Thymus (tissue), 11 donors: ENCODE measurements at regions not wholly inside any gene's neighbourhood (a gene's known extent, or its start where the extent isn't known, plus 50 kb on each side); places are given as distances from the start of the nearest gene placed in this dataset.

ENCODE experiments used
- DNase-seq, 9 donors: peaks; one replicate each; pipeline ENCODE4 v3.0.0-alpha.2; 2013; ENCODE audit warnings: low spot score in 9 of 9, low read depth in 6 of 9, missing footprints in 1 of 9
- H3K27ac ChIP-seq, 2 donors: one replicate each; pipeline ENCODE4 v1.5.1; 2013; ENCODE audit warnings: control low read depth in 1 of 2, low read depth in 1 of 2, low read length in 1 of 2, mild to moderate bottlenecking in 1 of 2, moderate library complexity in 1 of 2
- H3K27me3 ChIP-seq, 2 donors: one replicate each; pipeline ENCODE4 v1.5.1; 2013; ENCODE audit warnings: low read length in 1 of 2; ENCODE audit not compliant: control insufficient read depth in 2 of 2, insufficient read depth in 1 of 2
- H3K36me3 ChIP-seq, 2 donors: one replicate each; pipeline ENCODE4 v1.5.1; 2013; ENCODE audit warnings: low read length in 1 of 2, mild to moderate bottlenecking in 1 of 2, moderate library complexity in 1 of 2; ENCODE audit not compliant: control insufficient read depth in 2 of 2, insufficient read depth in 2 of 2
- H3K4me1 ChIP-seq, 2 donors: one replicate each; pipeline ENCODE4 v1.5.1; 2013; ENCODE audit warnings: low read length in 2 of 2; ENCODE audit not compliant: control insufficient read depth in 2 of 2, insufficient read depth in 2 of 2
- H3K4me3 ChIP-seq, 2 donors: one replicate each; pipeline ENCODE4 v1.5.1; 2013; ENCODE audit warnings: low read length in 2 of 2, control low read depth in 1 of 2, mild to moderate bottlenecking in 1 of 2
- H3K9me3 ChIP-seq, 2 donors: one replicate each; pipeline ENCODE4 v1.5.1; 2013; ENCODE audit warnings: low read length in 1 of 2, mild to moderate bottlenecking in 1 of 2; ENCODE audit not compliant: control insufficient read depth in 2 of 2, insufficient read depth in 1 of 2
- WGBS: extraction: QIAGEN DNeasy Blood & Tissue Kit; methylation state at CpG from one replicate; pipeline ENCODE4 v1.1.7; 2013; 5-methylcytosine and 5-hydroxymethylcytosine counted together
- donor health status: healthy.

- no peaks in the 10 kb centered on the region for H3K27me3 ChIP-seq
- no peak for DNase-seq
- no peaks in the 10 kb centered on the region for H3K9me3 ChIP-seq
- H3K4me1 ChIP-seq, result no peaks in the 10 kb centered on the region
- H3K27ac ChIP-seq, result no peak overlapping the region
- H3K4me3 ChIP-seq, result no peak overlapping the region
- no peaks in the 10 kb centered on the region for H3K36me3 ChIP-seq
- 95% methylated on average over 2 of the region's 2 CpGs for whole genome bisulfite sequencing
Observed at GRCh38 chr5:63164339-63164738, 585.7 kb downstream of the LRRC70 start.

GRCh38 chr5:63155310-63155631 lies 576.7 kb downstream of the LRRC70 start:
- Histone ChIP-seq H3K27me3 (no peaks in the 10 kb centered on the region), H3K9me3 (no peaks in the 10 kb centered on the region), H3K27ac (no peak overlapping the region), H3K4me3 (no peak overlapping the region), H3K4me1 (no peaks in the 10 kb centered on the region), H3K36me3 (no peaks in the 10 kb centered on the region)
- DNase-seq, result no peak
- 63% methylated on average over 2 of the region's 2 CpGs for WGBS

- H3K9me3 ChIP-seq, result no peaks in the 10 kb centered on the region
- H3K4me3 ChIP-seq, result no peak overlapping the region
- H3K27me3 ChIP-seq, result no peaks in the 10 kb centered on the region
- H3K27ac ChIP-seq, result no peak overlapping the region
- 84% methylated on average over 10 of the region's 10 CpGs for WGBS
- H3K4me1 ChIP-seq, result no peaks in the 10 kb centered on the region
- no peak for DNase-seq
- no peaks in the 10 kb centered on the region for H3K36me3 ChIP-seq
Observed at GRCh38 chr5:63154476-63155309, 576.1 kb downstream of the LRRC70 start.

GRCh38 chr5:63152871-63153270 lies 574.3 kb downstream of the LRRC70 start:
- no peaks in the 10 kb centered on the region for H3K27me3 ChIP-seq
- DNase-seq, result no peak
- H3K36me3 ChIP-seq, result no peaks in the 10 kb centered on the region
- no peak overlapping the region for H3K4me3 ChIP-seq
- no peaks in the 10 kb centered on the region for H3K4me1 ChIP-seq
- no peaks in the 10 kb centered on the region for H3K9me3 ChIP-seq
- H3K27ac ChIP-seq, result no peak overlapping the region
- 94% methylated on average over 1 of the region's 1 CpG for WGBS

- no peaks in the 10 kb centered on the region for H3K9me3 ChIP-seq
- no peak overlapping the region for H3K4me3 ChIP-seq
- H3K27me3 ChIP-seq, result no peaks in the 10 kb centered on the region
- H3K36me3 ChIP-seq, result no peaks in the 10 kb centered on the region
- peak overlapping the region in 1 of 2 donors; percentile 31 for H3K27ac ChIP-seq
- DNase-seq, result no peak
- WGBS, result 94% methylated on average over 2 of the region's 2 CpGs
- H3K4me1 ChIP-seq, result no peaks in the 10 kb centered on the region
Observed at GRCh38 chr5:63145167-63145566, 566.5 kb downstream of the LRRC70 start.

- DNase-seq, result no peak
- Histone ChIP-seq H3K27me3 (no peaks in the 10 kb centered on the region), H3K9me3 (no peaks in the 10 kb centered on the region), H3K4me3 (no peak overlapping the region), H3K4me1 (no peaks in the 10 kb centered on the region), H3K27ac (no peak overlapping the region), H3K36me3 (no peaks in the 10 kb centered on the region)
Observed at GRCh38 chr5:63141591-63141990, 563.0 kb downstream of the LRRC70 start.

GRCh38 chr5:63135291-63135690 lies 556.7 kb downstream of the LRRC70 start:
- H3K36me3 ChIP-seq, result no peaks in the 10 kb centered on the region
- no peaks in the 10 kb centered on the region for H3K27me3 ChIP-seq
- no peak for DNase-seq
- no peak overlapping the region for H3K27ac ChIP-seq
- no peaks in the 10 kb centered on the region for H3K9me3 ChIP-seq
- no peaks in the 10 kb centered on the region for H3K4me1 ChIP-seq
- no peak overlapping the region for H3K4me3 ChIP-seq
- 98% methylated on average over 4 of the region's 4 CpGs for WGBS

GRCh38 chr5:63131626-63132285 lies 553.1 kb downstream of the LRRC70 start:
- Histone ChIP-seq H3K4me3 (no peak overlapping the region), H3K4me1 (no peaks in the 10 kb centered on the region), H3K27ac (no peak overlapping the region), H3K9me3 (no peaks in the 10 kb centered on the region), H3K36me3 (no peaks in the 10 kb centered on the region), H3K27me3 (no peaks in the 10 kb centered on the region)
- DNase-seq, result no peak
- WGBS, result 93% methylated on average over 3 of the region's 3 CpGs

- 96% methylated on average over 1 of the region's 1 CpG for WGBS
- Histone ChIP-seq H3K4me3 (no peak overlapping the region), H3K4me1 (no peaks in the 10 kb centered on the region), H3K36me3 (no peaks in the 10 kb centered on the region), H3K27me3 (no peaks in the 10 kb centered on the region), H3K27ac (no peak overlapping the region), H3K9me3 (no peaks in the 10 kb centered on the region)
- no peak for DNase-seq
Observed at GRCh38 chr5:63128761-63129160, 550.1 kb downstream of the LRRC70 start.
